AG10803 (cell line): ENCODE measurements at regions not wholly inside any gene's neighbourhood (a gene's known extent, or its start where the extent isn't known, plus 50 kb on each side); places are given as distances from the start of the nearest gene placed in this dataset.

Experiments used
- DNase-seq: peaks from one replicate; pipeline ENCODE4 v3.0.0; 2010; ENCODE audit warnings: low read depth
- H3K4me3 ChIP-seq: 2 replicates; pipeline ENCODE4 v1.5.1; 2011; ENCODE audit warnings: mild to moderate bottlenecking, low read length, control low read depth
- TF ChIP-seq, protein P1 (sequence below): conservative IDR thresholded peaks from 2 replicates; pipeline ENCODE4 v1.5.1; 2011; ENCODE audit warnings: mild to moderate bottlenecking, low read length, control low read depth, inconsistent platforms

DNA sequence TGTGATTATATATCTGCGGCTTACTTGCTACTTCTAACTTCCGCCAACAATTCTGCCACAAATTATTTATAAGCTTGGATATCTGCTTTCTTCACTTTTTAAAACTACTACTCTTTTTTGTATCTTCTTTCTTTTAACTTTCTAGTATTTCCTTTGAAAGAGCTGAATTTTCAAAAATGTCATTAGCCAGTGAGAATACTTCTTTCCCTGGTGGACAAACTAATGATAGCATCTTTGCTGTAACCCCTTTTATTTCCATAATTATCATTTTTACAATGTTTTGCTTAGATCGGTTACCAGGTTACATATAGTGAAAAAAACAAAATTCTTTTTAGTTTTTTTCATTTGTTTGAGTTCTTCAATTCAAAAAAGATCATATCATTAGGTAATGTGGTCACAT is 355.9 kb upstream of the ADGRL4 start:
- TF ChIP-seq, protein P1, sequence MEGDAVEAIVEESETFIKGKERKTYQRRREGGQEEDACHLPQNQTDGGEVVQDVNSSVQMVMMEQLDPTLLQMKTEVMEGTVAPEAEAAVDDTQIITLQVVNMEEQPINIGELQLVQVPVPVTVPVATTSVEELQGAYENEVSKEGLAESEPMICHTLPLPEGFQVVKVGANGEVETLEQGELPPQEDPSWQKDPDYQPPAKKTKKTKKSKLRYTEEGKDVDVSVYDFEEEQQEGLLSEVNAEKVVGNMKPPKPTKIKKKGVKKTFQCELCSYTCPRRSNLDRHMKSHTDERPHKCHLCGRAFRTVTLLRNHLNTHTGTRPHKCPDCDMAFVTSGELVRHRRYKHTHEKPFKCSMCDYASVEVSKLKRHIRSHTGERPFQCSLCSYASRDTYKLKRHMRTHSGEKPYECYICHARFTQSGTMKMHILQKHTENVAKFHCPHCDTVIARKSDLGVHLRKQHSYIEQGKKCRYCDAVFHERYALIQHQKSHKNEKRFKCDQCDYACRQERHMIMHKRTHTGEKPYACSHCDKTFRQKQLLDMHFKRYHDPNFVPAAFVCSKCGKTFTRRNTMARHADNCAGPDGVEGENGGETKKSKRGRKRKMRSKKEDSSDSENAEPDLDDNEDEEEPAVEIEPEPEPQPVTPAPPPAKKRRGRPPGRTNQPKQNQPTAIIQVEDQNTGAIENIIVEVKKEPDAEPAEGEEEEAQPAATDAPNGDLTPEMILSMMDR, result peak; percentile 14; the same call in 1 of the 2 replicates
- no peak for DNase-seq

DNA sequence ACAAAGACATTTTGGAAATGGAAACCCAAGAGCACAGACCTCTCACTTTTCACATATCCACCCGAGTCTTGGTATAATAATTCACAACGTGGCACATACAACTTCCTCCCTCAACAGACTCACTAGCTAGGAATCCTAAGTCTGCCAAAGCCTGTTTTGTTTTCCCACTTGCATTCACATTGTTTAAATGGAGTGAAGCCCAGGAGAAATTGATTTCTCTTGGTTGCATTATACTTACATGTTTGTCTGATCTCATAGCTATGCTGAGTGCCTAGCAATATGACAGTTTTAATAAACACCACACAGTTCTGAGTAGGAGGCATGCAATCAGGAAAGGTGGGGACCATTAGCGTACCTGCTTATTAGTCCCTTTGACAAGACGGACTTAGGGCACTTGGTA is 348.6 kb upstream of the ADGRL4 start:
- TF ChIP-seq, protein P1, result no peak
- peak; percentile 91 for DNase-seq
- no peak overlapping the region for H3K4me3 ChIP-seq

More for the DNA sequence above, 355.9 kb upstream of the ADGRL4 start:
- no peak overlapping the region for H3K4me3 ChIP-seq

DNA sequence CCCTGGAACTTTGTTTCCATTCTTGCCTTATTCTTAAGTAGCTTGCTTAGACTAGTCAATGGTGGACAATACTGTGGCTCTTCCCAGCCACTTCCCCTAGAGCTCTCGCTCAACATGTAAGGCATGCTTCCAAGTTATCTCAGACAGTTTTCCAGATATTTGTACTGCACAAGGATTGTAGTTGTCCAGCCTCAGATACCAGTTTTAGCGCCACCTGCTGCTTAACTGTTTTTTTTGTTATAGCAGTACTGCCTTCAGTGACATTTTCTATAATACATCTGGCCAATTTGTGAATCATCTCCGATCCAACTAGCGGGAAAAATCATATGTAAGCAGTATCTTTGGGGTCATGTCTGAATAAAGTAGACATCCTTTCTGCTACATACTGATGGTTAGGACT is 346.7 kb upstream of the ADGRL4 start:
- TF ChIP-seq, protein P1, result peak; percentile 59
- DNase-seq, result peak; percentile 56

DNA sequence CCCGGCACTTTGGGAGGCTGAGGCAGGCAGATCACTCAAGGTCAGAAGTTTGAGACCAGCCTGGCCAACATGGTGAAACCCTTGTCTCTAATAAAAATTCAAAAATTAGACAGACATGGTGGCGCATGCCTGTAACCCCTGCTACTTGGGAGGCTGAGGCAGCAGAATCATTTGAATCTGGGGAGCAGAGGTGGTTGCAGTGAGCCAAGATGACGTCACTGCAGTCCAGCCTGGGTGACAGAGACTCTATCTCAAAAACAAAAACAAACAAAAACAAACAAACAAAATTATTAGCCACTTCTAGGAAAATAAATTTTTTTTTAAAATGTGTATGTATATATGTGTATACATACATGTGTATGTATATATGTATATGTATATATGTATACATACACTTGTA is 320.3 kb upstream of the ADGRL4 start:
- TF ChIP-seq, protein P1, result no peak
- DNase-seq, result no peak

More for the DNA sequence above, 346.7 kb upstream of the ADGRL4 start:
- H3K4me3 ChIP-seq, result no peak overlapping the region

DNA sequence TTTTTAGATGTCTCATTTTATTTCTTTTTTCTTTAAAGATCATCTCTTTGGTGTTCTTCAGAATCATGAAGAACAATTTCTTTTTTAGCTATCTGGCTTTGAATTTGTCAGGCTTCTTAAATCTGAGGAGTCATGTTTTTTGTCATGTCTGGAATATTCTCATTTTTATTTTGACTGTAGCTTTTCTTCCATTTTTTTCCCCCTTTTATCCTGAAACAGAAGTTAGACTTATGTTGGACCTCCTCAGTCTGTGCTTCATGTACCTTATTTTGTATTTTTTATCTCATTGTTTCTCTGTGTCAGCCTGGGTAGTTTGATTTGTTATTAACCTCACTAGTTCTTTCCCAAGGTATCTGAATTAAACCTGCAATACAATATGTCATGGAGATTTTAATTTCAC is 319.2 kb upstream of the ADGRL4 start:
- no peak overlapping the region for H3K4me3 ChIP-seq
- no peak for DNase-seq
- TF ChIP-seq, protein P1, result no peak

More for the DNA sequence above, 320.3 kb upstream of the ADGRL4 start:
- no peak overlapping the region for H3K4me3 ChIP-seq

DNA sequence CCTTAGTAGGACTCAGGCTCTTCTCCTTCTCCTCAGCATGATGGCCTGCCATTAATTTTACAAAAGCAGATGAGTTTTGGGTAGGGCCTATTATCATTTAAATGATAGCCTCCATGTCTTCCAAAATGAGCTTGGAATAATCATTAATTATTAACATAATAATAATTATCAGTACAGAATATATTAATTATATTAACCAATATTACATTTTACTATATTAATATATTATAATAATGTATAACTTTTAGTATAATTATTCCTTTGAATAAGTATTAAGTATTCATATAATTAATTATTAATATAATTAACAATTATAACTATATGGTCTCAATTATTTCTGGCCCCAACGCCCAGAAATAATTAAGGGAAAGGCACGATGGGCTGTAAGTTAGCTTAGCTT is 318.6 kb upstream of the ADGRL4 start:
- H3K4me3 ChIP-seq, result no peak overlapping the region
- TF ChIP-seq, protein P1, result no peak

DNA sequence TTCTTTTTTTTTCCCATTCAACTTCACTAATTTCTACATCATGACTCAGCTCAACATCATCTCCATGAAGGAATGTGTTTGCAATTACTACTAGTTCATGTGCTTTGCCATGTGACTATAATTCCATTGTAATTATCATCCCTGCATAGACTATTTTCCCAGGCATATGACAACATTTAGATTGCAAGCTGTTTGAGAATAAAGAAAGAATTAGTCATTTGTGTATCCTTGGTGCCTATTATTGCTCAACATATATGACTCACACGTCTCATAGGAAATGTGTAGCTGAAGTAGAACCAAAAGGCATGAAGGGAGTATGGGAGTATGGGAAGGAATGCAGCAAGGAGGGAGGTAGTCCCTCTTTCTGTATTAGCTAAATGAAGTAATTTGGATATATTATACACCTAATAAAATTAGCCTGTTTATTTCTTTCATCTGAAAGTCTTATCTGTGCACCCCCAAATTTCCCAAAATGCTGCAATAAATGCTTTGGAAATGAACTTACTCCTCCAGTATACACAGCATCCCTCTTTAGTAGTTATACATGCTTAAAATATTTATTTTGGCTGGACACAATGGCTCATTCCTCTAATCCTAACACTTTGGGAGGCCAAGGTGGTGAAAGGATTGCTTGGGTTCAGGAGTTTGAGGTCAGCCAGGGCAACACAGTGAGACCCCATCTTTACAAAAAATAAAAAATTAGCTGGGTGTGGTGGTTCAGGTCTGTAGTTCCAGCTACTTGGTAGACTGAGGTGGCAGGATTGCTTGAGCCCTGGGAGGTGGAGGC is 316.9 kb upstream of the ADGRL4 start:
- H3K4me3 ChIP-seq, result no peak overlapping the region
- peak; percentile 99 for DNase-seq
- TF ChIP-seq, protein P1, result no peak

More for the DNA sequence above, 318.6 kb upstream of the ADGRL4 start:
- DNase-seq, result no peak
